GM19239 (cell line): ENCODE measurements at regions not wholly inside any gene's neighbourhood (a gene's known extent, or its start where the extent isn't known, plus 50 kb on each side); places are given as distances from the start of the nearest gene placed in this dataset.

Experiments used
- DNase-seq: peaks from one replicate; pipeline ENCODE4 v3.0.0; 2011; ENCODE audit warnings: low spot score; ENCODE audit not compliant: insufficient read length
- FAIRE-seq: peaks from 2 replicates; lab custom pipeline; 2011; peaks lifted over from hg19 to GRCh38; lab: Jason Lieb, UNC

GRCh38 chr16:5863071-5863606 lies 765.5 kb upstream of the EEF2KMT start:
- no peak for DNase-seq
- FAIRE-seq = no peak

- FAIRE-seq (no peak), DNase-seq (no peak)
Measured at GRCh38 chr16:5862103-5862840, 764.7 kb upstream of the EEF2KMT start.

GRCh38 chr16:5861241-5861640 lies 763.6 kb upstream of the EEF2KMT start:
- DNase-seq (no peak), FAIRE-seq (no peak)

- DNase-seq (no peak), FAIRE-seq (no peak)
Measured at GRCh38 chr16:5858180-5858579, 760.6 kb upstream of the EEF2KMT start.

GRCh38 chr16:5854027-5854426 lies 756.4 kb upstream of the EEF2KMT start:
- no peak for DNase-seq
- no peak for FAIRE-seq

- no peak for FAIRE-seq
- no peak for DNase-seq
Measured at GRCh38 chr16:5852151-5852550, 754.6 kb upstream of the EEF2KMT start.

GRCh38 chr16:5851393-5851982 lies 753.9 kb upstream of the EEF2KMT start:
- FAIRE-seq (no peak), DNase-seq (no peak)

GRCh38 chr16:5850632-5851392 lies 753.2 kb upstream of the EEF2KMT start:
- FAIRE-seq = no peak

GRCh38 chr16:5845046-5845445 lies 747.5 kb upstream of the EEF2KMT start:
- DNase-seq (no peak), FAIRE-seq (no peak)

More at GRCh38 chr16:5850632-5851392, 753.2 kb upstream of the EEF2KMT start:
- DNase-seq = no peak

GRCh38 chr16:5841974-5842373 lies 744.4 kb upstream of the EEF2KMT start:
- FAIRE-seq (no peak), DNase-seq (no peak)

- FAIRE-seq (no peak), DNase-seq (no peak)
Measured at GRCh38 chr16:5838725-5839124, 741.1 kb upstream of the EEF2KMT start.

GRCh38 chr16:5838071-5838470 lies 740.5 kb upstream of the EEF2KMT start:
- no peak for FAIRE-seq
- no peak for DNase-seq

GRCh38 chr16:5837007-5837670 lies 739.5 kb upstream of the EEF2KMT start:
- FAIRE-seq = no peak

GRCh38 chr16:5835876-5836275 lies 738.3 kb upstream of the EEF2KMT start:
- FAIRE-seq (no peak), DNase-seq (no peak)

More at GRCh38 chr16:5837007-5837670, 739.5 kb upstream of the EEF2KMT start:
- DNase-seq = no peak

GRCh38 chr16:5826332-5826731 lies 728.7 kb upstream of the EEF2KMT start:
- no peak for FAIRE-seq

GRCh38 chr16:5820472-5820871 lies 722.9 kb upstream of the EEF2KMT start:
- DNase-seq (no peak), FAIRE-seq (no peak)

More at GRCh38 chr16:5826332-5826731, 728.7 kb upstream of the EEF2KMT start:
- no peak for DNase-seq

- no peak for DNase-seq
- no peak for FAIRE-seq
Measured at GRCh38 chr16:5815570-5816237, 718.1 kb upstream of the EEF2KMT start.

GRCh38 chr16:5801396-5801795 lies 703.8 kb upstream of the EEF2KMT start:
- no peak for FAIRE-seq

GRCh38 chr16:5793556-5793955 lies 696.0 kb upstream of the EEF2KMT start:
- FAIRE-seq (no peak), DNase-seq (no peak)

More at GRCh38 chr16:5801396-5801795, 703.8 kb upstream of the EEF2KMT start:
- DNase-seq = no peak
